Putamen (tissue), 1 donor: ENCODE measurements at regions not wholly inside any gene's neighbourhood (a gene's known extent, or its start where the extent isn't known, plus 50 kb on each side); places are given as distances from the start of the nearest gene placed in this dataset.

ENCODE experiments used
- DNase-seq: peaks from one replicate; pipeline ENCODE4 v3.0.0-alpha.2; 2016; ENCODE audit warnings: low spot score

DNA sequence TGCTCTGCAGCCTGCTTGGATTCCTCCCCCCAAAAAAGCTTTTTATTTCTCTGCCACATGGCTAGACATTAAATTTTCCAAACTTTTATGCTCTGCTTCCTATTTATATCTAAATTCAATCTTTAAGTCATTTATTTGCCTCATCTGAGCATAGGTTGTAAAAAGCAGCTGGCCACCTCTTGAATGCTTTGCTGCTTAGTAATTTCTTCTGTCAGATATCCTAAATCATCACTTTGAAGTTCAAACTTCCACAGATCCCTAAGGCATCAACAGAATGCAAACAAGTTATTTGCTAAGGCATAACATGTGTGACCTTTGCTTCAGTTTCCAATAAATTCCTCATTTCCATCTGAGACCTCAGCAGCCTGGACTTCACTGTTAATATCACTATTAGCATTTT is 209.6 kb downstream of the FSCB start:
- DNase-seq, result no peak

DNA sequence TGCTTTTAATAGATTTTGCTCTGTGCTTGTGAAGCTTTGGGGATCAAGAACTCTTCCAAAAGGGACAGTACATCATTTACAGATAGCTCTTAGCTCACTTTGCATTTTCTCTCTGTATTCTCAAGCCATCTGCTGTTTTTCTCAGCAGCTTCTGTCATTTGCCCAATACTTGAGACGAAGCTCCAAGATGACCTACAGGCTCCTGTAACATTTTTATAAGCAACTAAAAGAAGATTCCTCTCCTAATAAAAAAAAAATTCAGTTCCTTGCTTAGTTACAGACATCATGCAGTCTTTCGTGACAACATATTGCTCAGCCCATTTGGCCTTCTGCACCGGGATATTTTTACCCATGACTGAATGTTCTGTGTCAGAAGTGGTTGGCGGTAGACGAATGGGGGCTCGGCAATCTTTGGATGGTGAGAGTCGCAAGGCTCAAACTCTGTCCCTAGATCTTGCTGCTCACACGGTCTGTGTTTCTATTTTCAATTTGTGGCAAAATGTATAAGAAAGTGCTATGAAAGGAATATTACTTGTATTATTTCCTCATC is 215.6 kb downstream of the FSCB start:
- DNase-seq, result no peak

DNA sequence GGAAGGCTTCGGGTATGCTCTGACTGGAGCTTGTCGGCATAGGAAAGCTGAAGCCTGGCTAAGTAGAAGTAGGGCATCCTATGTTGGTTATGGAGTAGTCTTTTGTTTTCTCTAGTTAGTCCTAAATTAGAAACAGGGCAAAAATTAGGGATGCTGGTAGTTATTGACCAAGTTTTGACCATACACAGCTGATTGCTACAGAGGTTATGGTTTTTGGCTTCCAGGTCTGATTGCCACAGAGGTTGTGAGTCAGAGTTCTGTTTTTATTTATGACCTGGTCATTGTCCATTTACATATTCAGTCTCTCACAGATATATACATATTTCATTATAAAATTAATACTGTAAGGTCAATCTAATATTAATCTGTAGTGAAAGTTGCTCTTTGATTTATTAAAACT is 219.2 kb downstream of the FSCB start:
- DNase-seq, result no peak

DNA sequence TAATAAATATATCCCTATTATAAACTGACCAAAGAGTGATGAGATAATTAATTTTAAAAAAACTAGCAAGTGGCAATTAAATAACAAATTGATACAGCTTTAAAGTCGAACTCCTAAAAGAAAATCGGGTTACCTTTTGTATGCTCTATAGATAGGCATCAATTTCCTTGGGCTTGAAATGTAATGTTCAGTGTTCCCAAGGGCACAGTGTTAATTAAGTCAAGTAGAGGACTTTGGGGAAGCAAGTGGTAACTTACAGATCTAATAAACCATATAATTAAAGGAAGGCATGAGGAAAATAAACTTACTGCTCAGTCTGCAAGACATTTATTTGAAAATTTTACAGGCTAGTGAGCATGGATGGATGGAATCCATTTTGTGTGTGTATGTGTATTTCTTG is 220.9 kb downstream of the FSCB start:
- DNase-seq, result no peak

DNA sequence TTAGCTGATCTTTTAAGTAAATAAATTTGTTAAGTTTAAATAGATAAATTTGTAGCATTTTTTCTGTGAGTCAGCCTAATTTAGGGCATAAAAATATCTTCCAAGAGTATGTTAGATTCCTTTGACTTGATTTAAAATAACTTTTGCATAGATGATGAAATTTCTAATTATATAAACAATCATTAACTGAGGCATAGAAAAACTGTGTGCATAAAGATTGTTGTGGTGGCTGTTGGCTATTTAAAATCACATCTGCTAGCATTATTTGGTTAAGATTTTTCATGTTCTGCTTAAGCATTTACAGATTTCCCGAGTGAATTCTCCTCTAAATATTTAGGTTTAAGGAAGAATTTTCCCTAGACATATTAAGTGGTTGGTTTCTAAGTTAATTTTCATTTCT is 223.2 kb downstream of the FSCB start:
- no peak for DNase-seq

DNA sequence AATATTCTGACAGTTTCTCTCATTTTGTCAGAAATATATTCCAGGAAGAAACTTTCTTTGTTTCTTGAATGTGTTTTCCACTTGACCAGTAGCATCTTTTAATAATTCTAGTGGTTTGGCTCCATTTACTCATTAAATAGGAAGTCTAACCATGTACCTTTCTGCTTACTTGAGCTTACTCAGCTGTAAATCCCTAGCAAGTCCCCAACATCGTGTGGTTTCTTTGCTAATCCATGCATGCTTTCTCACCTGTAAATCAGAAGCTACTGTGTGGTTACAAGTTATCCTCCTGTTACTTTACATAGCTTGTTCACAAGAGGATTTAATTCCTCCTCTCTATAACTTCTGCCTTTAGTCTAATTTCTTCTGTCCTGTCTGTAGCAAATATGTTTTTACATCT is 227.7 kb downstream of the FSCB start:
- DNase-seq, result no peak

DNA sequence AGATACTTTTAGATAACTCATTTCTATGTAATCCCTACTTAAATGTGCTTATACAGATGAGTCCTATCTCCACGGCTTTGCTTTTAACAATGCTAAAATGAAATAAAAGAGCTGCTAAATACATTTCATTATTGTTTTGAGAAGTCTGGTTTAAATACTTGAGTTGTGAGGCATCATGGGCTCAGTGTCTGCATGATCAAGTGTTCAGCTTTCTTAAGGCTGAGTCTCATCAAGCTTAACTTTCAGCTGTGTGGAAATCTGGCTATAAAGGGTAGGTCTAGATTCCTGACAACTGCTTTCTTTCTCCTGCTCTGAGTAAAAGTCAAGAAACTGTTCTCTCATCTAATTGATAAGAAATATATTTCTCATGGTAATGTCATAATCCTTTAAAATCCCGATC is 235.4 kb downstream of the FSCB start:
- no peak for DNase-seq

DNA sequence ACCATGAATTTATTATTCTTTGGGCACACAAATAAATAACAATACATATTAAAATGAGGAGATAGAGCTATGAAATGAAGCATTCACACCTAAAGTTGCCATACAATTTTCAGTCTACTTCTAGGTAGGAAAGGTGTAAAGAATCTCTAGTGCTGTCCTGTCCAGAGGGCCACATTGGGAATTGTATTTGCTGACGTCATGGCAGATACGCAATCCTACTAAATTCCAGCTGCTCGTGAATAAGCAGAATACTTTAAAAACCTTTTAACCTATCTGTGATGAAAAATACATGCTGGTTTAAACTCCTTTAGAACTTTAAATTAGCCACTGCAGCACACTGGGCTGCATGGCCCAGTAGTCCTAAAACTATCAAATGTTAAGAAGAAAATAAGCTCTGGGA is 236.1 kb downstream of the FSCB start:
- DNase-seq, result no peak

DNA sequence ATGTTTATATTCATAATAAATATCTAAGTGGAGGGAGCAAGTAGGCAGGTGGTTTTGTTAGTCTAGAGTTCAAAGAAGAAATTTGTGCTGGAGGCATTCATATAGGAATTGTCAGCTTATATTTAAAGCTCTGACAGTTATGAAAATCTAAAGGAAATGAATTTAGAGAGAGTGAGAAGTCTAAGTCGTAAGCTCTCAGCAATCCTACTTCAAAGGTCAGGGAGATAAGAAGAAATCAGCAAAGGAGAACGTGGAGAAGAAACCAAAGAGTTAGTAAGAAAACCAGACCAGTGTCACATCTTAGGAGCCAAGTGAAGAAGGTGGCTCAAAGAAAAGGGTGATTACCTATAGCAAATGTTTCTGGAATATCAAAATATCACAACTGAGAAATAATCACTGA is 241.8 kb downstream of the FSCB start:
- DNase-seq, result no peak

DNA sequence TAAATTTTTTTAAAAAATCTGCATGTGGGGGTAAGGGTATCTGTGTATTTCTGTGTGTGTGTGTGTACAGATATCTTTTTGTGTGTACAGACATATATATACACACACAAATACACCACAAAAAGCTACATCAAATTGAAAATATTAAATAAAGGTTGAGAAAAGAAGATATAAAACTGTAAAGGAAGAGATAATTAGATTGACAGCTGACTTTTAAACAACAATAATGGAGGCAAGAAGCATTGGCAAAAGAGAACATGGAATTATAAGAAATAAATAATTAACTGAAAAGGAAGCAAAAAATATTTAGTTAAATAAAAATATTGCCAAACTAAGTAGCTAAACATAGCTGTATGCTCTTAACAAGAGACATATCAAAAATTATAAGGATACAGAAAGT is 291.4 kb downstream of the FSCB start:
- DNase-seq, result no peak

DNA sequence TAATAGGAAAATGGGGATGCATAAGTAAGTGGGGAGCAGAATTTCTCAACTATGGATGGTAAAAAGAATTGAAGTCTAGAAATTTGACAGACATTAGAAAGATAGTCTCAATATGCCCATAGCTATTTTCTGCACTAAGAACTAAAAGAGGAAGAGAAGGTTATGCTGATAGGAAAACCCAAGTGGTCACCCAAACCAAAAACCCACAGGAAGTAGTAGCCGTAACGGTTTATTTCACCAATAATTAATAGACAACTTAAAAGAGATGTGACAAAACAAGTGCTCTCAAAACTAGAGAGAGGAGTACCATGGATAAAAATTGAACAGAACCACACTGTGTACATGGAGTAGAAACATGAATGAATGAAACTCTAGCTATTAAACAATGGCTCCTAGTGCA is 295.4 kb downstream of the FSCB start:
- no peak for DNase-seq

DNA sequence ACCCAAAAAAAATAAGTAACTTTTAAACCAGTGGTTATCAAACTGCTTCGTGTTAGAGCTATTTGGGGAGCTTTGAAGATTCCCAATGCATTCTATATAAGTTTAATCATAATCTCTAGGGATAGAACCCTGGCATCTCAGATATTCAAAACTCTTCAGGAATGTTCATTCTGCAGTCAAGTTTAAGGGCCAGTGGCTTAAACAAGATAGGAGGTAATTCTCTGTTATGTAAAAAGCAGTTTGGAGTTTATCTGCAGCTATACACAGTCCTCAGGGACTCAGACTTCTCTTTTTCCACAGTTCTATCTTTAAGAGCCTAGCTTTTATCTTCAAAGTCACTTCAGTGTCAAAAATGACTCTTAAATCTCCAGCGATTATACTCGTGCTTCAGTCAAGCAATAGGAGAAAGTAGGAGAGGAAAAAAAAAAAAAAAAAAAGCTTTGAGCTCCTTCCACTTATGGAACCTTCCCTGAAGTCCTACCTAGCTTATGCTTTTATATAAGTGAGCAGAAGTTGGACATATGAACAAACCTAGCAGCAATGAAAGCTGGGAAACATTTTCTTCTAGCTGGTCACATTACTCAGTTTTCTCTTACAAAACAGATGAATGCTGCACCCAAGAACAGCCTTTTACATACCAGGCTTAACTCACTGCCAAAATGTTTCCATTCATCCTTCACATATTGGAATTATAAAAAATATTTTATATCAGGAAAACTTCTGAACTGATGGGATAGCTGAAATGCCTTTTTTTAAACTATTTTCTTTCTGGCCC is 302.8 kb downstream of the FSCB start:
- DNase-seq, result no peak

DNA sequence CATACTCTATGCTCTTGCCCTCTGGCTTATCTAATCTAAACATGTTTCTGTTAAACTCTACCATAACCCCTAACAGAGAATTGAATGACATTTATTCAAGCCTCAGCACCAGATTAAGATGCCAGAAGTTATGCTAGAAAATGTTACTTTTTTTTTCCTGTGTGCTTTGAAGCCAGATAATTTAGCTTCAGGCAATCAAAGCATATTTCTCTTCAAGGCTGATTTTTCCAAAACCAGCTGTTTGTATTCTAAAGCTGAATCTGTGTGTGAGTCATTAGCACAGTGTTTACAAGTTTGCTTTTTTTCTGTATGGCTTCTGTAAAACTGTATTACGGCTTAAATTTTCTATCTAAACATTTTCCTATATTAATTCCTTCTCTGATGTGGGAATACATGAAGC is 326.1 kb downstream of the FSCB start:
- DNase-seq, result no peak

DNA sequence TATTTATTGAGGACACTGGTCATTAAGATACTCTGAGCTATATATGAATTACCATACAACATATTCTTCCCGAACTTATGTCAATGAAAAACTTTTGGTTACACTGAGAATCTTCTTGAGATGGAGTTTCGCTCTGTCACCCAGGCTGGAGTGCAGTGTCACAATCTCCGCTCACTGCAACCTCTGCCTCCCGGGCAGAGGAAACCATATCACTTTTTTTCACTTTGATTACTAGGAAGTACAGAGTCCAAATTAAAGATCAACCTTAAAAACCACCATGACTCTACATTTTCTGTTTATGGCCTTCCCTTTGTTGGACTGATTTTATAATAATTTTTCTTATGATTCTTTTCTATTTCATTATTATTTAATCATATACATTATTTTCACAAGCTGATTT is 336.5 kb downstream of the FSCB start:
- no peak for DNase-seq

DNA sequence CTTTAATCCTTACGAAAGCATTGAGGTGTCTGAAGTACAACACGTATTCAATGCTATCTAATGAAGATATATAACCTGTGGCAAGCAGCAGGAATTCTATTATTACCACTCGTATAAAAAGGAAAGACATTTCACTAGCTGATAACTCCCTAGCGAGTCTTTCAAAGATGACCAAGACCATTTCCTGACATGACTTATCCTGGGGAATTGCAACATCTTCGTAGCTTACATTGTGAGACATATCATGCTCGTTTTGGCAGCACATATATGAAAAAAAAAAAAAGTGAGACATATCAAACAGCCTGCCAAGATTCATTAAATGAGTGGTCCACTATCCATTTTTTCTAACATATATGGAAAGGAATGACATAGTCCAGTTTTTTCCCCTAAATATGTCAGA is 337.0 kb downstream of the FSCB start:
- DNase-seq, result no peak

DNA sequence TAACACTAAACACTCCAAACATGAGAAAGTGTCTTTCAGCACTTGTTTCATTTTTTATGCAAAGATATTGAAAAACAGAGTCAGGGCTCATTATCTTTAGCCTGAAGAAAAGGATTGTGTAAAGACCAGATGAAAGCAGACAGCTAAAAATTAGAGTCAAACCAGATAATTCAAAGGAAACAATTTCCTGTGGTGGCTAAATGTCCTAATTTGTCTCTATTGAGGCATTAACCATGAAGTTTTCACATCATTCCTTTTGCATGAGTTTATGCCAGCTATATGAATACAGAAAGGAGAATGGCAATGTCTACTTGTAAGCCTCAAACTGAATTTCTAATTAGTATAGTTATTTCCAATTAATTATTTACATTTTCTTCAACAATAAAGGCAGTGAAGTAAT is 338.5 kb downstream of the FSCB start:
- no peak for DNase-seq

DNA sequence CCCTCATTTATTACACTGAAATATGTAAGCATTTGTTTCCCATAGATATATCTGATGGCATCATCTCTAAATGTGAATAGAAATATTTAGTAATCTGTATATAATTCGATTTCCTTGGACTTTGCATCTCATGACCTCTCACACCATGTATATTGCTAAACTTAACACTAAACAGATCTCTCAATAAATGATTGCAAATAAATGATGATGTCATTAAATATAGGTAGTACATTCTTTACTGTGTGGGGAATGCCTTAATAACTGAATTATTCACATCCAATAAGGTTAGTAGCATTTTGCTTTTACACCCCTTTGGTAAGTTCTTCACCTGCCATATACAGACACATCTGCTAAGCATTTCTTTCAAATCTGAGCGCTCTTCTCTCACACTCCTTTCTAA is 340.5 kb downstream of the FSCB start:
- DNase-seq, result no peak

DNA sequence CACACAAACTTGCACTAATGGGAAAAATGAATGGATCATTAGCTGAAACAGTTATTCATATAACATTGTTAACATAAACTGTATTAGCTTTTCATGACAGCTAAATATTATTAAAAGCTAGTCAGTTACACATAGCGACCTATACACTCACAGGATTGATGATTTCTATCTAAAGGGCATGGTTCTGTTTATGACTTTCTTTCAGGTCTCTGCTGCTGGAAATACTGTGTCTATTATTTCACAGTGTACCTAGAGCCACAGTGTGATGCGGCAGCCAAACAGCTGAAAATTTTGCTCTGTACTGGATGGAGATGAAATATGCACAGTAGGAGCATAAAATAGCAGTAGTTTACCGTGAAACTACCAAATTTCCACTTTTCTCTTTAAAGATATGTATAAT is 341.1 kb downstream of the FSCB start:
- DNase-seq, result no peak

DNA sequence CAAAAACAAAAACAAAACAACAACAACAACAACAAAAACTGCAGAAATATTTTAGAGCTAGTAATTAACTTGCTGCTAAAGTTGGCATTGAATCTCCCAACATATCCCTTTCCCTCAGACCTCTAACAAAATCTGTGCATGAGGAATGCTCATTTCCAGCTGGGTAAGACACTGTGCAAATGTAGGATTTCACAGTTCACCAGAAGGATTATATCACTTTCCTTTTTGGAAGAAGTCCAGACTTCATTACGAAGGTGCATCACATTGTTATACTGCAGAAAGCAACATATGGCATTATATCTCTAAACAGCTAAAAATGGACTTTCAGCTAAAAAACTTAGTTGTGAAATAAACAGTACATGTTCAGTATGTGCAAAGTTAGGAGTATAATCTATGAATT is 341.8 kb downstream of the FSCB start:
- no peak for DNase-seq

DNA sequence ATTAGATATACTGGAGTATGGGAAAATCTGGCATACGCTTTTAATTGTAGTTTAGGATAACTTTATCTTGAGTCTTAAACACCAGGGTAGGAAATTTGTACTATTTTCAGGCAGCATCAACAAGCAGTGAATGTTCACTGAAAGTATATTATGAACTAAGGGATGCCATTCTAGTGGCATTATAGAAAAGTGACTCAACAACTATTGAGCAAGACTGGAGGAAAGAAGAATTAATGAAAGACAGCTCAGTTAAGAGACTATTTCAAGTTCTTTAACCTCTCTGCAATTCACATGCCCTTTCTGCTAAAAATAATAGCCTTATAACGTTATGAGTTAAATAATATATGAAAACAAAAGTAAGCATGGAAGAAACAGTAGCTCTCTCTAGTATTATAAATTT is 343.1 kb downstream of the FSCB start:
- no peak for DNase-seq

DNA sequence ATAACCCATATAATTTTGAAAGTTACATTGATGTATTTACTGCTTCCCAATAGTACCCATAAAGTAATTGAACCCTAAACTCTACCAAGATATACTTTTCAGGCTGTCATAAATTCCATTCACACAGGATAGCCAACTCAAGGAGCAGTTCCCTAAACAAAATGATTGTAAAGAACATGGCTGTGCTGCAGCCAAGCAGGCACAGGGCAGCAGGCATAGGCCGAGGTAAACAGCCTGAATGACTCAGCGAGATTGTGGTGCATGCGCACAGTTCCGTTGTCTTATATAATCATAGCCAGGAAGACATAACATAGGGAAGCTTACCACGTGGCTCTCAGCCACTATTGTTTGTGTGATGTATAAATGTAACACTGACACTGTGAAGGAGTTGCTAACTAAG is 344.9 kb downstream of the FSCB start:
- no peak for DNase-seq

DNA sequence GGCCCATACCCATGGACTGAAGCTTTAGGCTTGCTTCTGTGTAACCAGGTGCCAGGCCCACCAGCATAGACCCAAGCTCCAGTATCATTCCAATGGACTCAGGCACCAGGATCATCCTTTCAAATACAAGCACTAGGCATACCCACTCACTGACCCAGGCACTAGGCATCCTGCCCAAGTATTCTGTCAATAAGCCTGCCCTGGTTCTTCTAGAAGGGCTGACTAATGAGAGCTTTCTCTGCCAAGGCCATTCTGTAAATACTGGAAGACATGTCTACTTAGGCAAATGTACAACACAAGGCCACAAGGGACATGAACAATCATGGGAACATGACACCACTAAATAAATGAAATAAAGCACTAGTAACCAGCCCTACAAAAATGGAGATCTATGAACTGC is 352.2 kb downstream of the FSCB start:
- DNase-seq, result no peak

DNA sequence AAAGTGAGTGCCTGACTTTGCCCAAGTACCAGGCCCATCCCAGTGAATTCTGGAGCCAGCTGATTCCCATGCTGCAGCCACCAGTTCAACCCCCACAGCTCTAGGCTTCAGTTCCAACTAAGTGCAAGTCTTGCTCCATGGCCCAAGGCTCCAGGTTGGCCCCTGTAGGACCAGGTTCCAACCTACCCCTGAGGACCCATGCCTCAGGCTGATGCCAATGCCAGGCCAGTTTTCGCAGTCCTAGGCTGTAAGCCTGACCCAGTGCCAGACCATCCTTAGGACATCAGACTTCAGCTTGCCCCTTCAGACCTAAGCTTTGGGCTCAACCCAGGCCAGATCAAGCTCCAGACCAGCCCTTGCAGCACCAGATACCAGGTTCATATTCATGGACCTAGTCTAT is 352.6 kb downstream of the FSCB start:
- no peak for DNase-seq

DNA sequence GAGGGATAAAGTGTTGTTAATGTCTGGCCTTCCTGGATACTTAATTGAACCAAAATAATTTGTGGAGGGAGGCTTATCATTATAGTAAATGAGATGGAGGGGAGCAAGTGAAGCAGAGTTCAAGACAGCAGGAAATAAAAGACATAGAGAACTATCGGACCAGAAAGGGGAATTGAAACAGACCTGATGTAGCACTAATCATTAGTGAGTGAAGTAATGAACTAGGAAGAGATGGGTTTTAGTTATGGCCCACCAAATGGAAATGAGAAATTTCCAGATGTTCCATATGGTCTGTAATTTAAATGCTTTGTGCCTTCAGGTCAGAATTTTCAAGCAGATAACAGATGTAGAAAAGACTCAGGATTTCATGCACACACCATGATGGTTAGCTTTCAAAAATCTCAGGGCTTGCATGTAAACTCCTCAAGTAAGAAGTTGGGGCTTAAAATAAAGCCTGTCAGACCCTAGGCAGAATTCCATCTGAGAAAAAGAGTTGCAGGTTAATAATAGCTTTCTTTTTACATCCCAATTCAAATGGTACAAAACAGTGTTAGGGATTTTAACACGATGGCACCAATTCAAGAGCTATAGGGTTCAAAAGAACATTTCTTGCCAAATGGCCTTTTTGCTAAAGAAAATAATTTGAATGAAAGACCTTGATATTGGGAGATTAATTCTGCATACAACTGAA is 355.8 kb downstream of the FSCB start:
- DNase-seq, result no peak
